ENCODE measurements at regions not wholly inside any gene's neighbourhood (a gene's known extent, or its start where the extent isn't known, plus 50 kb on each side); places are given as distances from the start of the nearest gene placed in this dataset.

- no peak overlapping the region for H3K23ac ChIP-seq (ENCODE audit: insufficient read length)
- ChIA-PET CTCF (ENCODE audit: partially characterized antibody) (no interaction called here), POLR2A (ENCODE audit: partially characterized antibody) (no interaction called here)
- no peaks in the 10 kb centered on the region for H3K4me1 ChIP-seq (replicated peaks in 1 of 4; ENCODE audit: control insufficient read depth in 3 of 4, insufficient read depth in 4 of 4, low read length in 3 of 4)
- no peaks in the 10 kb centered on the region for H4K20me1 ChIP-seq (replicated peaks in 1 of 2; ENCODE audit: control insufficient read depth in 1 of 2, insufficient read depth in 2 of 2, low read length in 2 of 2)
- H3K56ac ChIP-seq (replicated peaks; ENCODE audit: insufficient read length, low read depth, low read length) = no peak overlapping the region
- no peak overlapping the region for H3K9ac ChIP-seq (replicated peaks in 1 of 4; ENCODE audit: extremely low read depth in 1 of 4, low read depth in 3 of 4, low read length in 3 of 4)
- H2AK5ac ChIP-seq (ENCODE audit: low read depth, low read length) = no peak overlapping the region
- no peak overlapping the region for H3K4ac ChIP-seq (replicated peaks; ENCODE audit: insufficient read length, low read depth, low read length)
- no peak overlapping the region for H3K18ac ChIP-seq (ENCODE audit: extremely low read depth, low read length)
- TF ChIP-seq SAP30 (IDR thresholded peaks at IDR 0.05; ENCODE audit: insufficient read depth, insufficient replicate concordance, low read length) = no peak
- no peak for TF ChIP-seq SUZ12 (IDR thresholded peaks at IDR 0.05; ENCODE audit: low read length)
- no peak for TF ChIP-seq NRF1 (IDR thresholded peaks at IDR 0.05; ENCODE audit: low read depth, low read length)
- H4K91ac ChIP-seq (replicated peaks; ENCODE audit: insufficient read length, low read length) = no peak overlapping the region
- H4K5ac ChIP-seq (ENCODE audit: insufficient read length, low read depth, low read length) = no peak overlapping the region
- H4K8ac ChIP-seq (ENCODE audit: extremely low read depth, insufficient read depth, low read length) = no peak overlapping the region
- no peak overlapping the region for H2BK12ac ChIP-seq (ENCODE audit: low read depth, low read length)
- H3K36me3 ChIP-seq (ENCODE audit: control insufficient read depth in 2 of 4, insufficient read depth in 4 of 4, low read length in 3 of 4) = no peaks in the 10 kb centered on the region
- peaks cover 0 to 1% (median 0%) of the 10 kb centered on the region in 4 experiments; a peak in 1 of 7 replicates for H3K27me3 ChIP-seq (replicated peaks in 1 of 4; ENCODE audit: control insufficient read depth in 3 of 4, extremely low read depth in 1 of 4, insufficient read depth in 3 of 4, low read length in 3 of 4)
- H3K27ac ChIP-seq (ENCODE audit: low read depth, low read length) = no peak overlapping the region
- no peaks in the 10 kb centered on the region for H3K9me3 ChIP-seq (ENCODE audit: insufficient read depth in 2 of 2, low read depth in 1 of 2, low read length in 1 of 2)
- FAIRE-seq (no peak), DNase-seq (ENCODE audit: low read depth in 1 of 2, low spot score in 2 of 2) (no peak)
- H3K23me2 ChIP-seq (ENCODE audit: low read depth, low read length) = no peaks in the 10 kb centered on the region
- no peak overlapping the region for H2BK15ac ChIP-seq (ENCODE audit: low read length)
- H2AFZ ChIP-seq (ENCODE audit: low read length) = no peak overlapping the region
- no peak overlapping the region for H2BK120ac ChIP-seq (replicated peaks; ENCODE audit: low read depth, low read length)
- H3K14ac ChIP-seq (ENCODE audit: insufficient read length) = no peak overlapping the region
- H3K79me1 ChIP-seq (ENCODE audit: low read depth, low read length) = no peaks in the 10 kb centered on the region
- 96% methylated on average over 2 of the region's 2 CpGs; no CpG with 5 or more reads in 1 of the 2 experiments for WGBS, 2 experiments (ENCODE audit: extremely low coverage in 1 of 2, insufficient coverage in 1 of 2, insufficient read length in 1 of 2, insufficient replicate concordance in 2 of 2, low coverage in 1 of 2, low lambda C conversion rate in 2 of 2, missing lambda C conversion rate in 1 of 2)
- no peak overlapping the region for H3K4me2 ChIP-seq (ENCODE audit: insufficient read depth in 1 of 2, low read depth in 2 of 2, low read length in 2 of 2)
- H2BK20ac ChIP-seq (ENCODE audit: low read length) = no peak overlapping the region
- H2BK5ac ChIP-seq (ENCODE audit: low read depth, low read length) = no peak overlapping the region
- no peaks in the 10 kb centered on the region for H3K79me2 ChIP-seq (ENCODE audit: control insufficient read depth in 1 of 2, insufficient read depth in 2 of 2, low read length in 2 of 2)
- H3K4me3 ChIP-seq (ENCODE audit: extremely low read depth in 1 of 4, insufficient read depth in 2 of 4, low read depth in 3 of 4, low read length in 4 of 4) = no peak overlapping the region
Observed at GRCh38 chr15:87439090-87439489, 817.4 kb downstream of the NTRK3 start.
